Caki2 (cell line): ENCODE measurements at regions not wholly inside any gene's neighbourhood (a gene's known extent, or its start where the extent isn't known, plus 50 kb on each side); places are given as distances from the start of the nearest gene placed in this dataset.
"Not testable (repeated sequence)": the region's sequence is repeated elsewhere in the genome, so short reads cannot be mapped to it uniquely, and the experiment has no call there.

Experiments
- DNase-seq: peaks from one replicate; pipeline ENCODE4 v3.0.0-alpha.2; 2015; ENCODE audit warnings: low read depth
- in situ Hi-C: cut with HindIII; loops from 2 replicates; pipeline ENCODE4 v1.10.0; 2016; ENCODE audit warnings: low sequenced_read_pairs, low pct_unique_long_range_greater_than_20kb, mixed read lengths

DNA sequence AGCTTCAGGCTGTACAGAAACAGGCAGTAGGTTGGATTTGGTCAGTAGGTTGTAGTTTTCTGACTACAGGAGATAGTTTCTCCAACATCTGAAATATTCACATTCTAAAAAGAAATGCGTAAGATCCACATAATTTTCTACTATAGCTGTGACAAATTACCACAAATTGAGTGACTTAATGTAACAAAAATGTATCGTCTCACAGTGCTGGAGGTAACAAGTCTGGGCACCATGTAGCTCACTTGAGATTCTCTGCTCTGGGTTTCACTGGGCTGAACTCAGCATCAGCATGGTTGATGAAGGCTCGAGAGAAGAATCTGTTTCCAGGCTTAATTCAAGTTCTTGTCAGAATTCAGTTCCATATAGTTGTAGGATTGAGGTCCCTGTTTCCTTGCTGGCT, 350.9 kb upstream of the CCDC179 start:
- in situ Hi-C loops: no loop called here
- DNase-seq: no peak

DNA sequence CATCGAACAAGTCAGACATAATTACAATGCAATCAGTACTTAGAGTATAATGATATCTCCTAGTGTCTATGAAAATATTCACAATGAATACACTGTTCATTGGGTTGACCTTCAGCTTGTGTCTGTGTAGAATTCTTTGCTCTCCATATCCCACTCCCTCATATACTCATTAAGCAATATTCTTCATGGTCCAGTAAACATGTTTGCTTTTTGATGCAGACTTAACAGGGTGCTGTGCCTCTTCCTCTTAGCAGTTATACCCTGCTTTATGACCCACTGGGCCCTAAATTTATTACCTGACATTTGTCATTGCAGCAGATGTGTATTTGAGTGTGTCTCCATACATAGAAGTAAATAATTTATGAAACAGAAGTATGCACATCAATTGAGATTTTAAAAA, 352.5 kb upstream of the CCDC179 start:
- DNase-seq: peak; percentile 40
- in situ Hi-C loops: no loop called here

DNA sequence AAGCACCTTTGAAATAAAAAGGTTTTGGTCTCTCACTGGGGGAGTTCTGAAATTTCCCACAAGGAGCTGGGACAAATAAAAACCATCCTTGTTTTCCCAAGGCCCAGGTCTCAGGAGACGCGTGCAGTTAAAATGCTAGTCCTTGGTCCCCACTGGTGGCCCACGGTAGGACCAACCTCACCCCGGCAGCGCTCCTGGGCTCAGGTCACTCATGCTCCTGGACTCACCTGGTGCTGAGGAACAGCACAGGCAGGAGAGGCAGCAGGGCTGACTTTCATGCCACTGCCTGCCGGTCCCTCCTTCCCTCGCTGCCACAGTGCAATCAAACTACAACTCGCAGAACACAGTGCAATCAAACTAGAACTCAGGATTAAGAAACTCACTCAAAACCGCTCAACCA, 356.8 kb upstream of the CCDC179 start:
- in situ Hi-C loops: no loop called here
- no peak for DNase-seq

DNA sequence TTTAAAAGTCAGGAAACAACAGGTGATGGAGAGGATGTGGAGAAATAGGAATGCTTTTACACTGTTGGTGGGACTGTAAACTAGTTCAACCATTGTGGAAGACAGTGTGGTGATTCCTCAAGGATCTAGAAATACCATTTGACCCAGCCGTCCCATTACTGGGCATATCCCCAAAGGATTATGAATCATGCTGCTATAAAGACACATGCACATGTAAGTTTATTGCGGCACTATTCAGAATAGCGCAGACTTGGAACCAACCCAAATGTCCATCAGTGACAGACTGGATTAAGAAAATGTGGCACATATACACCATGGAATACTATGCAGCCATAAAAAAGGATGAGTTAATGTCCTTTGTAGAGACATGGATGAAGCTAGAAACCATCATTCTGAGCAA, 359.8 kb upstream of the CCDC179 start:
- in situ Hi-C loops, DNase-seq: not testable (repeated sequence)

DNA sequence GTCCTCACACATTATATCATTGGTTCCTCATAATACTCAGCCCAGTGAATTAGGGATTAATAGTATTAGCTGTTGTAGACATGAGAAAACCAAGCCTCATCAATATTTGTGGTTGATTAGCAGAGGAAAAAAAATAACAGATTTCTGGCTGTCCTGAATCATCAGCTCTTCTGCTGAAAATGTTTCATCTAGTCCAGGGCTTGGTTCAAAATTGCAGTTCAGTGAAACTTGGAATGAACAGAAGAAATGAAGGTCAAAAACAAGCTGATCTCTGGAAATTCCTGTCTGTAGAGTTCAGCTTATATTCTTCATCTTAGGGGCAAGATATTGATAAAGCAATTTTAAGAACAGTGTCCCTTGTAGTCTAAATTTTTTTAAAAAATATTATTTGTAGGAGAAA, 361.1 kb upstream of the CCDC179 start:
- DNase-seq: no peak
- in situ Hi-C loops: no loop called here

DNA sequence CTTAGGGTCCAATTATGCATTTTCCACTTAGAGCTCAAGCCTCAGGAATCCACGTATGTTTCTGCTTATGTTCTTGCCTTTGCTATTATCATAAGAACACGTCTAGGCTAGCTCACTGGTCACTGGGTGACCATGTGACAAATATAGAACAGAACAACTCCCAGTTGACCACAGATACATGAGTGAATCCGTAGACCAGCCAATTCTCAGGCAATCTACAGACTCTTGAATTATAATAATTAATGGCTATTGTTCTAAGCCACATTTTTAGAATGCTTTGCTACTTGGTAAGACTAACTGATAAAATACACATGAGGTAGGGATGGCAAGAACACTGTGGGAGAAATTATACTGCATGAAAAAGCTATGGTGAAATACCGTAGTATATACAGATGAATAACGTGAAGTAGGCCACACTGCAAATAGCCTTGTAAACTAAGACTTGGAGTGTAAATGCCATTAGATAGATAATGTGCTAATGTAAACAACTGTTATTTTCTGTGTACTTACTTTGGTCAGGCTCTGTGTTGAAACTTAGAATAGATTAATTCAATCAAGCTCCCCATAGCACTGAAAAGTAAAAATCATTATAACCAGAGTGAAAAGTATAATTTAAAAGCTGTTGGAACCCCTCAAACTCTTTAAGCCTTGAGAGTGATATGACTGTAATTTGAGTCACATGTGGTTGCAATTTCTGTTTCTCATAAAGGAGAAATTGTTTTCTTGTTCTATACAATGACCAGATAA, 366.2 kb upstream of the CCDC179 start:
- in situ Hi-C loops: no loop called here
- DNase-seq: no peak

DNA sequence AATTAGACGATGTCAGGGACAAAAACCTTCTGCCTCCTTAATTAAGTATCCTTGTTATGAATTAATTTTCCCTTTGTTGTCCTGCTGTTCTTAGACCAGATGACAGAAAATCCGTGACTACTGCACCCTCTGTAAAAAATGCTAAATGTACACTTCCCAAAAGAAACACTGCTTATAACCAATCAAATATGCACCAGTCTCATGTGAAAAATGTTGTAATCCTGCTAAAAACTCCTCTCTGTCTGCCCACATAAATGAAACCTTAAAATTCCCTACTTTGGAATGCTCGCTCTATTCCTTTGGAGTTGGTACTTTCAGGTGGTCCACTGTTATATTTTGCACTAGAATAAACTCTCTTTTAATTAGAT, 366.8 kb upstream of the CCDC179 start:
- DNase-seq: no peak
- in situ Hi-C loops: no loop called here

DNA sequence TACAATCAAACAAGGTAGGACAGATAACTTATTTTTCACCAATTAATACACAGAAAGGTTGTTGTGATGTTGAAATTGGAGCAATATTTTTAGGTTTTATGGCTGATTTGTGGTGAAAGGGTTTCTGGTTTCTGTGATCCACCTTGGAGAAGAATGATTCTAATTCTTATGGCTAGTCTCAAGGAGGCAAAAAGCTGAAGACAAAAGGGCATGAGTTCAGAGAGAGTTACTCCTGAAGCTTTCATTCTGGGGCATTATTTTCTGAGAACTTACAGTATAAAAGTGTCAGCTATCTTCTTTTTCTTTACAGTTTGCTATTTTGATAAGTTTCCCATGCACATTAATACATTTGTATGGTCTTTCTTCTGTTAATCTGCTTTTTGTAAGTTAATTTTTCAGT, 372.4 kb upstream of the CCDC179 start:
- in situ Hi-C loops: no loop called here
- no peak for DNase-seq

DNA sequence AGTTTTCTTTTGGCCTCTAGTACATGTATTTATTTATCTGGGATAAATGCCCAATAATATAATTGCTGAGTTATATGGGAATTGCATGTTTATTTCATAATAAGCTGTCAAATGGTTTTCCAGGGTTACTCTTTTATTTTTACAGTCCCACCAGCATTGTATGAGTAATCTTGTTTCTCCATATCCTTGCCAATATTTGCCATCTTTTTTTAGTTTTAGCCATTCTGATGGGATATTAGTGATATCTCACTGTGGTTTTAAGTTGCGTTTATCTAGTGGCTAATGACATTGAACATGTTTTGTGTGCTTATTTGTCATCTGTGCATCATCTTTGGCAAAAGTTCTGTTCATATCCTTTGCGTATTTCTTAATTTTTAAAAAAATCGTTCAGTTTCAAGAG, 372.8 kb upstream of the CCDC179 start:
- no peak for DNase-seq
- in situ Hi-C loops: no loop called here

DNA sequence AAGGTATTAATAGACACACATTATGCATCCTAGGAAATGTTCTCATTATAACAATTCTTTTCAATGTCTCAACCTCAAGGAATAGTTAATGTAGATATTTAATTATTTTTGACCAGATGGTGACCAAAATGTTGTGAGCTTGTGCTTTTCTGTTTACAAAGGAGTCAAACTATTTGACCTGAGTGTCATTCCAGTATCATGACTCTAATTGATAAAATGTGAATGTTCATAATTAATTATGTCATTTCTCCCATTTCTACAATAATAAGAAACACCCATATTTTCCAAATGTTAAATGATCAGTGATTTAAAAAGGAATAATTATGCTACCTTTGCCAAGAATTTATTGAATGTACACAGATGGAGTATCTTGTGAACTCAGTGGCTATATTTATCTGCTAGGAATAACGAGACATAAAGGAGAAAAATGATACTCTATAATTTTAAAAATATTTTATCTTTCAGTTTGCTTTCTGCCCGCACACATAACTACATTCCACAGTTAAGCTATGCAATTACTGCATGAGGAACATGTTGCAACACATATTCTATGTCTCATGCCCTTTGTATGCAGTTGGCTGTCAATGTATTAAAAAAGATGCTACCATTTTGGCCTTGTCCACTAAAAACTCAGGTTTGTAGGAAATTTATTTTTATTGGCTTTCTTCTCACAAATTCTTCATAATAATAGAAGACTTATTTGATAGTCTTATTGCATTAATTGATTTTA, 376.7 kb upstream of the CCDC179 start:
- no peak for DNase-seq
- in situ Hi-C loops: no loop called here

DNA sequence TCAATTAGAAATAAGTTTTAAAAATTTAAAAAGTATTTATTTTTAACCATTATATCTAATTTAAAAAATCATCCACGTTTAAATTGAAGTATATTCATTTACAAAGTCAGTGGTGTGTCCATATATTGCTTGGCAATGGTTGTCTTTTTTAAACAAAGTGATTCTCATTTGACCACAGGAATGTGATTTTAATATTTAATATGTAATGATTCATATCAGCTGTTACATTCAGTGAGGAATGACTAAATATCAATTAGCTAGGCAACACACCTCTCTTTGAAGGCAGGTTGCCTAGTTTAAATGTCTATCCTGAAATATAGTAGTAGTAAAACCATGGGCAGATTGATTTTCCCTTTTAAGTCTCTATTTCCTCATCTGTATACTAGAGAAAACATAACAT, 392.2 kb upstream of the CCDC179 start:
- in situ Hi-C loops: no loop called here
- no peak for DNase-seq

DNA sequence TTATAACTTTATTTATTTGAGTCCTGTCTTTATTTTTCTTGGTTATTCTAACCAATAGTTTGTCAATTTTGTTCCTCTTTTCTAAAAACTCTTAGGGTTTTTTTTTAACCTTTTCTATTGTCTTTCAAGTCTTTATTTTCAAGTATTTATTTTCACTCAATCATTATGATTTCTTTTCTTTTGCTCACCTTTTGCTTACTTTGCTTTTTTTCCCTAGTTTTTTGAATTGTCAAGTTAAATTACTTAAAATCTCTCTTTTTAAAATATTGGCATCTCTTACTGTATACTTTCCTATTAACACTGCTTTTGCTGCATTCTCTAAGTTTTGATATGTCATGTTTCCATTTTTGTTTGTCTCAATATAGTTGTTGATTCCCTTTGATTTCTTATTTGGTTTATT, 396.8 kb upstream of the CCDC179 start:
- no peak for DNase-seq
- in situ Hi-C loops: no loop called here

DNA sequence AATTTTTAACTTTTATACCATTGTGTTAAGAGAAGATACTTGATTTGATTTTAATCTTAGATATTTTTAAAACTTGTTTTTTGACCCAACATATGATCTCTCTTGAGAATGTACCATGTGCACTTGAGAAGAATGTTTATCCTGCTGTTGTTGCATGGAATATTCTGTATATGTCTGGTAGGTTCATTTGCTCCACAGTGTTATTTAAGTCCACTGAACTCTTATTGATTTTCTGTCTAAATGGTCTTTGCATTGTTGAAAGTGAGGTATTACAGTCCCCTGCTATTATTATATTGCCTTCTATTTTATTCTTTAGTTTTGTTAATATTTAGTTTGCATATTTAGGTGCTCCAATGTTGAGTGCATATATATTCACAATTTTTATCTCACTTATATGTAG, 397.3 kb upstream of the CCDC179 start:
- in situ Hi-C loops: no loop called here
- no peak for DNase-seq

DNA sequence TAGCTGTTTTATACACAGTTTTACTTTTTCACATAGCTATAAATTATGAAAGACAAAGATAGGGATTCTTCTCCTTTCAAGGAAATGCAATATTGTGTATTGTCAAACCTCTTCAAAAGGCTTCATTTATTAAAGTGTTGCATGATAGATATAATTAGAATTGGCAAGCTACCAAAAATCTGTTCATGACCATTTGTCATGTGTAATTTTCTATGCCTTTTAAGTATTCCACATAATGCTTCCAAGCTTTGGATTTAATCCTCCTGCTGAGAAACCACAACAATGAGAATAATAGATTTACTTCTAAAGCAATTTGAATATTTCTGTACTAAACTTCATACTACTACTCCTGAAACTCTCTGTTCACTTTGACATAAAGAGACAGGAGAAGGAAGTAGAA, 403.2 kb upstream of the CCDC179 start:
- in situ Hi-C loops: no loop called here
- DNase-seq: no peak

DNA sequence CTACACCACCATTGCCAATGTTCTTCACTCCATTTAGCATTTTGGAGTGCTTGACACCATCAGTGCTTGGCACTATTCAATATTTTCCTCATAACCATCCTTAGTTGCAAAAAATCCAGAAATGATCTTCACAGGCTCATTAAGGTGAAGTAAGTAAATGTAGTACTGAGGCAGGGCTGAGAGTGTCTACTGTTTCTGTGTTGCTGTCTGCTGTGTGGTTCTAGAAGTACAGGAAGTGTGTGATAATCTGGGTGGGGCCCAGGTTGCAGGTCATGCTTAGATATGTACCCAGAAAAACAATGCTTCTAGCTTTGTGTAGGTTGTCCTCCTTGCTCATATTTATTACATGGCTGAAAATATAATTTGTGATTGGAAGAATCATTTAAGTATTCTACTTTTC, 411.8 kb upstream of the CCDC179 start:
- DNase-seq: no peak
- in situ Hi-C loops: no loop called here

DNA sequence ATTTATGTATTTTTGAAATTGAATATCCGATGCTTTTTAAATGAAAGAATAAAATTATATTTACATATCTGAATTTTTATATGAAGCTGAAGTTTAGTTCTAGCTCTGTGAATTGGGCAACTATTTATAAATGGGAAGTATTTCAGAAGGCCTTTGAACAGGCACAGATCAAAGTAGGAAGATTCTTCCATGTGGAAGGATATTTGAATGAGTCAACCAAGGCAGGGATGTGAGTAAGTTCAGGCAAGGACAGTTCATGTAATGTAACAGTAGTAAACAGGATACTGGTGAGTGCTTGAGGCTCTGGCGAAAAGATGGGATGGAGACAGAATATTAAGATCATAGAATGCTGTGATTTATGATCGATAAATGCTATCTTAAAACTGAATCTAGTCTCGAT, 417.8 kb upstream of the CCDC179 start:
- no peak for DNase-seq
- in situ Hi-C loops: no loop called here

DNA sequence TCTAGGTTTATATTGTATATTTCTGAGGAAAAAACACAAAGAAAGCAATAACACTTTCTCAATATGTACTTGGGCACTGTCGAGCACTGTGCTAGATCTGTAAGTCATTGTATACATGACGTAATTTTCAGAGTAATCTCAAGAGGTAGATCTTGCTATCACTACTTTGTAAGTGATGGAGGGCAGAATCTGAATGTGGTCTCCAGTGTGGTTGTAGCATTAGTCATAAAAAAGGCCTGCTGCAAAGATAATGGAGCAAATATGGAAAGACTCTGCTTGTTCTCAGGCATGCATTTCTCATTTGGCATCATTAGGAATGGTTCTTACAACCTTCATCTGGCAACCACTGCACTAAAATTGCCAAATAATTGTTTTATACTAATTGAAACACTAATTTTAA, 419.8 kb upstream of the CCDC179 start:
- in situ Hi-C loops: no loop called here
- no peak for DNase-seq

DNA sequence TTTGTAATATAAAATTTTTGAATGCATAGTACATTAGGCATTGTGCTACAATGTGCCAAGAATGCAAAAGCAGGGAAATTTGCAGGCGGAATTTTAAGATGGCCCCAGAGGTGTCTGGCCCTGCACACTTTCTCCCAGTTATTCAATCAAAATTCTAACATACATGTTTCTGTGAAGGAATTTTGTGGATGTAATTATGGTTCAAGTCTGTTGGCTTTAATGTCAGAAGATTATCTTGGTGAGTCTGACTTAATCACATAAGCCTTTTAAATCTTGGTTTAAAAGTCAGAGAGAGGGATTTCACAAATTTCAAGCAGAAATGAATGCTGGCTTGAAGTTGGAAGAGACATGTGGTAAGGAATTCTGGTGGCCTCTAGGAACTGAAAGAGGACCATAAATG, 423.4 kb upstream of the CCDC179 start:
- in situ Hi-C loops: no loop called here
- no peak for DNase-seq

DNA sequence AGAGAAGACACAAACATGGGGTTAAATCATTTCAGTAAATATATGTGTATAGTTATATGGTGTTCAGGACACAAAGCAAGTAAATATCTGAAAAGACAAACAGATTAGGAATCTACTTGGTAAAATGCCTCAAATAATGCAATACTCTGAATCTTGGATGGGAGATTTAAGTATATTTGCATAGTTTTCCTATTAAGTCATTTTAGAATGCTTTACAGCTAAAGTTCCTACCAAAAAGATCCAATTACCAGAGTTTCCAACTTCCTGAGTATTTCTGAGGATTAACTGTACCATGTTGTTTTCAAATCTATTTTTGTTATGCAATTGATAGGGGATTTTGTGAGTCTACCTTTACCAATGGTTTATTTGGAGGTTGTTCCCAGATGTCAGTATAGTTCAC, 424.4 kb upstream of the CCDC179 start:
- in situ Hi-C loops: no loop called here
- DNase-seq: no peak
